ENCODE measurements at regions not wholly inside any gene's neighbourhood (a gene's known extent, or its start where the extent isn't known, plus 50 kb on each side); places are given as distances from the start of the nearest gene placed in this dataset.

- H3K27ac ChIP-seq = no peak overlapping the region
- no peaks in the 10 kb centered on the region for H3K9me3 ChIP-seq
- no peak overlapping the region for H3K4me3 ChIP-seq
- no peak for DNase-seq (ENCODE audit: low spot score in 2 of 2)
- no peaks in the 10 kb centered on the region for H3K36me3 ChIP-seq
- H3K4me1 ChIP-seq = peaks cover 25% of the 10 kb centered on the region
- peaks cover 2% of the 10 kb centered on the region for H3K27me3 ChIP-seq
- 70% methylated on average over 3 of the region's 3 CpGs for WGBS
- no peak for TF ChIP-seq POLR2AphosphoS5 (IDR thresholded peaks at IDR 0.05)
- TF ChIP-seq POLR2A (IDR thresholded peaks at IDR 0.05) = no peak
- TF ChIP-seq EP300 (IDR thresholded peaks at IDR 0.05) = no peak
- no peak for TF ChIP-seq CTCF (IDR thresholded peaks at IDR 0.05)
These were observed 144.4 kb upstream of the USP24 start for GRCh38 chr1:55359611-55360010.

- Histone ChIP-seq H3K4me3 (no peak overlapping the region), H3K27ac (no peak overlapping the region), H3K4me1 (peaks cover 32% of the 10 kb centered on the region), H3K27me3 (peaks cover 2% of the 10 kb centered on the region), H3K36me3 (no peaks in the 10 kb centered on the region), H3K9me3 (no peaks in the 10 kb centered on the region)
- TF ChIP-seq CTCF (IDR thresholded peaks at IDR 0.05) = no peak
- TF ChIP-seq POLR2A (IDR thresholded peaks at IDR 0.05) = no peak
- TF ChIP-seq POLR2AphosphoS5 (IDR thresholded peaks at IDR 0.05) = no peak
- TF ChIP-seq EP300 (IDR thresholded peaks at IDR 0.05) = no peak
- DNase-seq (ENCODE audit: low spot score in 2 of 2) = no peak
These were observed 143.4 kb upstream of the USP24 start for GRCh38 chr1:55358581-55358980.

- peaks cover 2% of the 10 kb centered on the region for H3K27me3 ChIP-seq
- H3K27ac ChIP-seq = no peak overlapping the region
- no peak overlapping the region for H3K4me3 ChIP-seq
- H3K4me1 ChIP-seq = peaks cover 17% of the 10 kb centered on the region
- 93% methylated on average over 4 of the region's 4 CpGs for WGBS
- no peaks in the 10 kb centered on the region for H3K9me3 ChIP-seq
- H3K36me3 ChIP-seq = no peaks in the 10 kb centered on the region
- TF ChIP-seq POLR2AphosphoS5 (IDR thresholded peaks at IDR 0.05) = no peak
- TF ChIP-seq EP300 (IDR thresholded peaks at IDR 0.05) = no peak
- no peak for TF ChIP-seq CTCF (IDR thresholded peaks at IDR 0.05)
- no peak for TF ChIP-seq POLR2A (IDR thresholded peaks at IDR 0.05)
- no peak for DNase-seq (ENCODE audit: low spot score in 2 of 2)
These were observed 140.4 kb upstream of the USP24 start for GRCh38 chr1:55355549-55355948.

GRCh38 chr1:55353707-55354620, 138.8 kb upstream of the USP24 start:
- DNase-seq (ENCODE audit: low spot score in 2 of 2) = no peak
- Histone ChIP-seq H3K36me3 (no peaks in the 10 kb centered on the region), H3K9me3 (no peaks in the 10 kb centered on the region), H3K4me3 (no peak overlapping the region), H3K27me3 (peaks cover 2% of the 10 kb centered on the region), H3K27ac (peak overlapping the region; percentile 46), H3K4me1 (peaks cover 17% of the 10 kb centered on the region)
- TF ChIP-seq CTCF (IDR thresholded peaks at IDR 0.05) = no peak
- TF ChIP-seq POLR2A (IDR thresholded peaks at IDR 0.05) = no peak
- no peak for TF ChIP-seq EP300 (IDR thresholded peaks at IDR 0.05)
- TF ChIP-seq POLR2AphosphoS5 (IDR thresholded peaks at IDR 0.05) = peak; percentile 24 to 65 (median 33)
- 51% methylated on average over 10 of the region's 10 CpGs for WGBS

GRCh38 chr1:55352811-55353180, 137.6 kb upstream of the USP24 start:
- Histone ChIP-seq H3K27me3 (no peaks in the 10 kb centered on the region), H3K9me3 (no peaks in the 10 kb centered on the region), H3K4me1 (peaks cover 16% of the 10 kb centered on the region), H3K27ac (peak overlapping the region; percentile 53), H3K36me3 (no peaks in the 10 kb centered on the region), H3K4me3 (no peak overlapping the region)
- no peak for TF ChIP-seq POLR2A (IDR thresholded peaks at IDR 0.05)
- no peak for TF ChIP-seq POLR2AphosphoS5 (IDR thresholded peaks at IDR 0.05)
- no peak for TF ChIP-seq EP300 (IDR thresholded peaks at IDR 0.05)
- TF ChIP-seq CTCF (IDR thresholded peaks at IDR 0.05) = no peak
- DNase-seq (ENCODE audit: low spot score in 2 of 2) = no peak
- WGBS = 47% methylated on average over 1 of the region's 1 CpG

All from suprapubic skin (tissue), 4 donors.